ENCODE measurements at regions not wholly inside any gene's neighbourhood (a gene's known extent, or its start where the extent isn't known, plus 50 kb on each side); places are given as distances from the start of the nearest gene placed in this dataset.
"Not testable (repeated sequence)": the region's sequence is repeated elsewhere in the genome, so short reads cannot be mapped to it uniquely, and the experiment has no call there.

DNA sequence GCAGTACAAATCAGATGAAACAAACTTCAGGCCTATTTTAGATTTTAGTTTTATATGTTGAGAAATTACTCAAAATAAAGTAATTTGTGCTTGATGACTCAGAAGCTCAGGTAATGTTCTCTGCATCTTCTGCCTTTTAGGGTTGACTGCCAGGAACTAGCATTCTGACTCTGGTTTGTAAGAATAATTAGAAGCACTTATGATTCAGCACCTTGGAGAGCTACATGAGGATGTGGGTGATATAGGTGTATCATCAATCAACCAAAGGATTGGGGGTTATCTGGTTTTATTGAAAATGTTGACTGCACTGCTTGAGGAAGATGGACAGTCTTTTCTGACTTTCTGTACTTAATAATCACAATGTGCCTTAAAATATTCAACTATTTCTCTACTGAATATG lies 118.7 kb upstream of the SGCD start:
- H4K20me1 ChIP-seq: no peaks in the 10 kb centered on the region
- TF ChIP-seq Cebpa-rat (IDR thresholded peaks at IDR 0.05): no peak
- H3K4me1 ChIP-seq: no peaks in the 10 kb centered on the region
- H3K27me3 ChIP-seq: no peaks in the 10 kb centered on the region
- no peak overlapping the region for H3K9ac ChIP-seq
- H3K36me3 ChIP-seq: no peaks in the 10 kb centered on the region
- no peak overlapping the region for H3K4me2 ChIP-seq
- no peak overlapping the region for H3K27ac ChIP-seq
- no peaks in the 10 kb centered on the region for H3K9me3 ChIP-seq
- H3K4me3 ChIP-seq: no peak overlapping the region

DNA sequence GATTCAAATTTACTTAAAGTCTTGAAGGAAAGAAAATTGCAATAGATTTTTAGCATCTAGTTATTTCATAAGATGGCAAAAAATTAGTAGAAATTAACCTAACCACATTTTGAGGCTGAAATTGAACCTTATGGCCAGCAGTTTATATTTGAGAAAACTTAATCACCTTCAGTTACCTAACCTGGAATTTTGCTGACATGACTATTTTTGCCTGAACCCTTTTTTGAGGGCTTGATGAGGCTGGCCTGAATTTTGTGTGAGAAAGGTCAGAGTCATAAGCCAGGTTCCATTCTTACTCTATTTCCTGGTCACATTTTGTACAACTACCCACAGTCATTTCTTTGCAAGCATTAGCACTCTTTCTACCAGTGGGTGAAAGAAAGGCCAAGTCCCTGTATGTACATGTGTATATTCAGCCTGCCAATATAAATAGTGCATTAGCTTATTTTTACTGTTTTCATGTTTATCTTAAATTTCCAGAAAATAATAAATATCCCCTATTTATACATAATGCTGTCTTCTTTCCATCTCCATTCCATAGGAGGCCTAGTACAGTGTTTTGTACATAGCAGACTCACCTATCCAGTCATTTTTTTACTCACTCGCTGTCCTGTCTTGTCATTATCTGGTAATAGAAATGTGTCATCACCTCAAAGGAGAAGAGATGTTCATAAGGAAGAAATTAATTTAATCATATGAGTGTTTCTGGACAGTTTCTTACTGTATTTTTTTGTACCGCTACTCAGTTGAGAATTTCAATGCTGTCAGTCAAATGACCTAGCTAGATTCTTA lies 108.4 kb upstream of the SGCD start:
- Histone ChIP-seq H3K27ac (no peak overlapping the region), H3K36me3 (no peaks in the 10 kb centered on the region), H3K4me2 (no peak overlapping the region), H3K9ac (no peak overlapping the region), H4K20me1 (no peaks in the 10 kb centered on the region), H3K9me3 (peaks cover 3% of the 10 kb centered on the region; the same call in 1 of the 2 replicates), H3K4me1 (no peaks in the 10 kb centered on the region), H3K4me3 (no peak overlapping the region), H3K27me3 (no peaks in the 10 kb centered on the region)
- TF ChIP-seq Cebpa-rat (IDR thresholded peaks at IDR 0.05): no peak

DNA sequence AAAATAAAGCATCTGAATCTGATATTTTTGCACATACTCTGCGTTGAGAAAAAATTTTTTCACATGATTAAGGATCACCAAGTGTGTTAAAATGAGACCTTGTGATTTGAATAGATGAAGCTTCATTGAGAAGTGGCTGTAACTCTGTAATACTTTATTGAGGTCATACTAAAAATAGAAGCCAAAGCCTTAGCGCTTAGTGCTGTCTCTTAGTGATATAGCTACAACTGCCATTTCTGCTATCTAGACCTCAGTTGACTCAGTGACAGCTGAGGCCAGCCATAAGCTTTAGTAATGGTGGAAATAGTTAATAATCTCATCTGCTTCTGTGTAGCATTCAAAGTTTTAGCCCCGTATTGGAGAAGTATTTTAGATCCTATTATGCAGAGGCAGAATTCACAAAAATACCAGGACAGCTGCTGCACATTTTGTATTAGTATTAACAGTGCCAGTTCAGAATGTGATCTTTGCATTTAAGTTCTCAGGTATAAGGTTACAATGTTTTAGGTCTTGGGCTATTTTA lies 107.4 kb upstream of the SGCD start:
- peaks cover 2% of the 10 kb centered on the region; the same call in 1 of the 2 replicates for H3K9me3 ChIP-seq
- no peaks in the 10 kb centered on the region for H4K20me1 ChIP-seq
- no peaks in the 10 kb centered on the region for H3K27me3 ChIP-seq

DNA sequence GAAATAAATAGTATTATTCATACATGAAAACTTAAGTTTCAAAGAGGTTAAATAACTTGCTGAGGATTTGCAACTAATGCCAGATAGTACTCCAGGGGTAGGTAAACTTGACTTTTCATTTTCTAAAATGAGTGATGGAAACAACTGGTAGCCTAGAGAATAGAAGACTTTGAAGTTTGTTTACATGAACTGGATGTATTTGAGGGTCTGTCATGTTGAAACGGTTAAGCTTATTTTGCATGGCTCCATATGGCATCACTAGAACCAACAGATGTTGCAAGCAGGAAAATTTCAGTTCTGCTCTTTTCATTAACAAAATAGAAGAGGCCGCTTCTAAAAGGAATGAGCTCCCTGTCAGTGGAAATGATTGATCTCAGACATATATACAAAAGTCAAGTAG lies 105.1 kb upstream of the SGCD start:
- no peaks in the 10 kb centered on the region for H3K9me3 ChIP-seq
- H3K9ac ChIP-seq: no peak overlapping the region
- no peaks in the 10 kb centered on the region for H3K4me1 ChIP-seq
- no peaks in the 10 kb centered on the region for H4K20me1 ChIP-seq
- no peaks in the 10 kb centered on the region for H3K27me3 ChIP-seq
- no peak overlapping the region for H3K27ac ChIP-seq
- no peak overlapping the region for H3K4me2 ChIP-seq
- H3K36me3 ChIP-seq: no peaks in the 10 kb centered on the region
- H3K4me3 ChIP-seq: no peak overlapping the region
- TF ChIP-seq Cebpa-rat (IDR thresholded peaks at IDR 0.05): no peak

More for the DNA sequence above, 107.4 kb upstream of the SGCD start:
- no peak overlapping the region for H3K9ac ChIP-seq
- no peaks in the 10 kb centered on the region for H3K36me3 ChIP-seq
- H3K4me2 ChIP-seq: no peak overlapping the region
- H3K27ac ChIP-seq: no peak overlapping the region
- TF ChIP-seq Cebpa-rat (IDR thresholded peaks at IDR 0.05): no peak
- no peaks in the 10 kb centered on the region for H3K4me1 ChIP-seq
- H3K4me3 ChIP-seq: no peak overlapping the region

DNA sequence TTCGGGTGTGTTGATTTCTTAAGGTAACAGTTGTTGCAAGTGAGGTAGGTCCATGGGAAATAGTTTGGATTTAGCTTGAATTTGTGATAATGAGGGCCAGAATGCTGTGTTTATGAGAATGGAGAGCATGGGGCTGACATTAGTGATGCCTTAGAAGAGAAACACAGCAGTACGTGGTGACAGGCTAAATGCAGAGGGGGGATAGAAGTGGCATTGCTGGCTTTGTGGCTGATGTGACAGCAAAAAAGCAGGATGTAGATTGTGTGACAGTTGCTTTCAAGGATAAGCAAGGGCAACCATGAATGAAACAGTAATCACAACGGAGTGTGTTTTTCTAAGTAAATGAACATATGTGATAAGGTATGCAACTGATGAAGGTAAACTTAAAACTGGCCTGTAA lies 103.4 kb upstream of the SGCD start:
- Histone ChIP-seq H3K4me3 (no peak overlapping the region), H3K36me3 (no peaks in the 10 kb centered on the region), H4K20me1 (no peaks in the 10 kb centered on the region), H3K9me3 (no peaks in the 10 kb centered on the region), H3K4me2 (no peak overlapping the region), H3K4me1 (no peaks in the 10 kb centered on the region), H3K9ac (no peak overlapping the region), H3K27ac (no peak overlapping the region), H3K27me3 (no peaks in the 10 kb centered on the region)
- no peak for TF ChIP-seq Cebpa-rat (IDR thresholded peaks at IDR 0.05)

DNA sequence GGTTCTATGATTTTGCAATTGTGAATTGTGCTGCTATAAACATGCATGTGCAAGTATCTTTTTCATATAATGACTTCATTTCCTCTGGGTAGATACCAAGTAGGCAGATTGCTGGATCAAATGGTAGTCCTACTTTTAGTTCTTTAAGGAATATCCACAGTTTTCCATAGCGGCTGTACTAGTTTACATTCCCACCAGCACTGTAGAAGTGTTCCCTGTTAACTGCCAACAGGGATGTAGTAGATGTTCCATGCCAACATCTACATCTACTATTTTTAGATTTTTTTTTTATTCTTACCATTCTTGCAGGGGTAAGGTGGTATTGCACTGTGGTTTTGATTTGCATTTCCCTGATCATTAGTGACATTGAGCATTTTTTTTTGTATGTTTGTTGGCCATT lies 100.5 kb upstream of the SGCD start:
- H3K36me3 ChIP-seq, H4K20me1 ChIP-seq, H3K4me2 ChIP-seq, H3K4me3 ChIP-seq, H3K27ac ChIP-seq, H3K9me3 ChIP-seq, H3K27me3 ChIP-seq, H3K9ac ChIP-seq, H3K4me1 ChIP-seq: not testable (repeated sequence)

DNA sequence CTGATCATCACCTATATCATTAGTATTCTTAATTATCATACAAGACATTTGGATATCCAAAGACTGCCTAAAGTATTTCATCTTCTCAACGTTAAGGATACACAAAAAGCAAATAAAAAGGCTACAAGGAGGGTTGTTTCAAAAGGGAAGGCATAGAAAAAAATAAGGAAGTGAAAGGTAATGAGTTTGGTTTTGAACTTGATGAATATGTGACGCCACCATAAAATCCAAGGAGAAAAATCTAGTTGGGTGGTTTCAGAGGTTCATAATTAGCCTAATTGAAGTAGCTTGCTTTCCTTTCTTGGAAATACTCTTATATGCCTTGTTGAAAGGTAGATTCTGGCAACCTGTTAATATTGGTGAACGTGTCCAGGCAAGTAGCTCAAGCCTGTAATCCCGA lies 96.1 kb upstream of the SGCD start:
- H3K27me3 ChIP-seq: no peaks in the 10 kb centered on the region
- H3K4me3 ChIP-seq: no peak overlapping the region
- no peak overlapping the region for H3K9ac ChIP-seq

DNA sequence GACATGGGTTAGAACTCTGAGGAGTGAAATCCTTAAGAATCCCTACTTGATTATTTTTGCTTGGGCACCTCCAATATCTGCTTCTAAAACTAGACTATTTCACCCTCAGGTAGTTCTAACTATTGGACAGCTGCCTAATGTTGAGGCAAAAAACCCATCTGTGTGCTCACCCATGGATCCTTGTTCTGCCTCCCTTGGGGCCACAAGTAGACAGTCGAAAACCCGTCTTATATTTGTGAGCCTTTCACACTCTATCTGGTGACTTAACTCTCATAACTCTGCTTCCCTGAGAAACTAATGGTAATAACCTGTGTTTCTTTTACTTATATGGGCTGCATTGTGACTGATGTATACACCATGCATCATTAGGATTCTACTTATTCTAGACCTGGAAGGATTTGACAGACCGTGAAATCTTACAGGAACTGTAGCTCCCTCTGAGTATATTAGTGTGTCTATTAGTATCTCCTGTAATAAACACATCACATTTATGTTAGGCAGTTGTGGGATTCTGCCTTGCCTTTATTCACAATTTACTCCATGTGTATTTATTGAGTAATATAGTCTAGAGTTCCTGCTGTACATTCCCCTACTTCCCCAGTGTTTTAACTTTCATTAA lies 94.6 kb upstream of the SGCD start:
- peaks cover 11% of the 10 kb centered on the region; the same call in 1 of the 2 replicates for H3K4me1 ChIP-seq
- no peak overlapping the region for H3K4me3 ChIP-seq
- no peak for TF ChIP-seq Cebpa-rat (IDR thresholded peaks at IDR 0.05)
- no peak overlapping the region for H3K9ac ChIP-seq
- H3K27ac ChIP-seq: no peak overlapping the region
- H4K20me1 ChIP-seq: no peaks in the 10 kb centered on the region
- no peaks in the 10 kb centered on the region for H3K27me3 ChIP-seq
- H3K9me3 ChIP-seq: 0 out of 2 replicates have a peak, but pooled peaks cover 3% of the 10 kb centered on the region
- H3K4me2 ChIP-seq: peak overlapping the region; percentile 11; the same call in 1 of the 2 replicates
- H3K36me3 ChIP-seq: no peaks in the 10 kb centered on the region

More for the DNA sequence above, 96.1 kb upstream of the SGCD start:
- no peaks in the 10 kb centered on the region for H3K36me3 ChIP-seq
- TF ChIP-seq Cebpa-rat (IDR thresholded peaks at IDR 0.05): no peak
- H3K4me1 ChIP-seq: peaks cover 11% of the 10 kb centered on the region; the same call in 1 of the 2 replicates
- H3K4me2 ChIP-seq: no peak overlapping the region
- no peak overlapping the region for H3K27ac ChIP-seq
- no peaks in the 10 kb centered on the region for H4K20me1 ChIP-seq
- H3K9me3 ChIP-seq: 0 out of 2 replicates have a peak, but pooled peaks cover 3% of the 10 kb centered on the region

DNA sequence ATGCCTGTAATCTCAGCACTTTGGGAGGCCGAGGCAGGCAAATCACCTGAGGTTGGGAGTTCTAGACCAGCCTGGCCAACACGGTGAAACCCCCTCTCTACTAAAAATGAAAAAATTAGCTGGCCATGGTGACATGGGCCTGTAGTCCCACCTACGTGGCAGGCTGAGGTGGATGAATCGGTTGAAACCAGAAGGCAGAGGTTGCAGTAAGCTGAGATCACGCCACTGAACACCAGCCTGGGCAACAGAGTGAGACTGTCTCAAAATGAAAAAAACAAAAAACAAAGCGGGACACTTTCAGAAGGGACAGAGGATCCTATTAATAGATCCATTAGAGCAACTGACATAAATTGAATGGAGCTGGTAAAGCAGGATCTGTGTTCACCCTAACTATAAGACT lies 89.6 kb upstream of the SGCD start:
- no peak overlapping the region for H3K4me2 ChIP-seq
- H3K36me3 ChIP-seq: no peaks in the 10 kb centered on the region
- H3K4me1 ChIP-seq: peaks cover 6% of the 10 kb centered on the region; the same call in 1 of the 2 replicates
- no peaks in the 10 kb centered on the region for H4K20me1 ChIP-seq
- no peaks in the 10 kb centered on the region for H3K27me3 ChIP-seq
- TF ChIP-seq Cebpa-rat (IDR thresholded peaks at IDR 0.05): no peak
- H3K9ac ChIP-seq: no peak overlapping the region
- H3K27ac ChIP-seq: no peak overlapping the region
- H3K9me3 ChIP-seq: no peaks in the 10 kb centered on the region
- H3K4me3 ChIP-seq: no peak overlapping the region

DNA sequence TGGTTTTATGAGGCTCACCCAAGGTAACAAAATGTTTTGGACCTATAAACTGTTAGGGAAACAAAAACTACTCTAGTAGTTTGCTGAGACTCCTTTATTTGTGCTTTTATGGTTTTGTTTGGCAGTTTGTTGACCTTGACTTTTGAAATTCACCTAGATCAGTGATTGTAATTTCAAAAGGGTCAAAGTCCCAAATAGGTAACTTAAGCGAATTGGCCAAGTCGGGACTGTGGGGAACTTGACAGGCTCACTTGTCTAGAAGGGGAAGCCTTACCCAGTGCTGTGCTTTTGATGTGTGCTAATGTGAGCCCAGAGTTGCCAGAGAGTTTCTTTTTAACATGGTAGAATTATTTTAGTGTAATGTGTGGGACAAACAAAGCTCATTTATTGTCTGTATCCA lies 87.2 kb upstream of the SGCD start:
- no peak overlapping the region for H3K27ac ChIP-seq
- H4K20me1 ChIP-seq: no peaks in the 10 kb centered on the region
- no peak for TF ChIP-seq Cebpa-rat (IDR thresholded peaks at IDR 0.05)
- no peak overlapping the region for H3K4me3 ChIP-seq
- no peaks in the 10 kb centered on the region for H3K36me3 ChIP-seq
- no peak overlapping the region for H3K9ac ChIP-seq
- H3K9me3 ChIP-seq: no peaks in the 10 kb centered on the region
- H3K27me3 ChIP-seq: no peaks in the 10 kb centered on the region
- H3K4me1 ChIP-seq: no peaks in the 10 kb centered on the region
- no peak overlapping the region for H3K4me2 ChIP-seq

Measured in BLaER1 (cell line).